Mammary epithelial cell (primary cell): ENCODE measurements at regions not wholly inside any gene's neighbourhood (a gene's known extent, or its start where the extent isn't known, plus 50 kb on each side); places are given as distances from the start of the nearest gene placed in this dataset.

ENCODE experiments used
- CTCF ChIP-seq, 2 donors: IDR thresholded peaks in 1 of 2; conservative IDR thresholded peaks in 1 of 2; 2 replicates each; pipeline ENCODE4 v1.5.1; 2011 to 2012; ENCODE audit warnings: inconsistent platforms in 2 of 2, low read length in 2 of 2, mild to moderate bottlenecking in 2 of 2, control low read depth in 1 of 2, low read depth in 1 of 2; ENCODE audit not compliant: insufficient read depth in 1 of 2; ENCODE audit errors: extremely low read depth in 1 of 2
- EZH2 ChIP-seq: IDR thresholded peaks from 2 replicates; pipeline ENCODE4 v1.6.1; 2012; ENCODE audit warnings: low read length, inconsistent platforms, borderline replicate concordance

- TF ChIP-seq EZH2 (no peak), CTCF (conservative IDR thresholded peaks at IDR 0.05 in 1 of 2, IDR thresholded peaks at IDR 0.05 in 1 of 2; ENCODE audit: extremely low read depth in 1 of 2, insufficient read depth in 1 of 2, low read depth in 1 of 2, low read length in 2 of 2) (no peak)
These were observed 472.0 kb downstream of the CD109 start for GRCh38 chr6:74167976-74168375.
